ENCODE measurements at regions not wholly inside any gene's neighbourhood (a gene's known extent, or its start where the extent isn't known, plus 50 kb on each side); places are given as distances from the start of the nearest gene placed in this dataset.

- no peaks in the 10 kb centered on the region for H3K9me3 ChIP-seq (ENCODE audit: control extremely low read depth in 1 of 3, control insufficient read depth in 2 of 3, insufficient read depth in 1 of 3, low read length in 2 of 3)
- no peak overlapping the region for H3K27ac Mint-ChIP-seq
- H3K4me2 ChIP-seq (replicated peaks; ENCODE audit: low read depth, low read length, poor library complexity, severe bottlenecking): no peak overlapping the region
- ATAC-seq (ENCODE audit: low read depth) (no peak), DNase-seq (no peak)
- H3K9ac ChIP-seq (ENCODE audit: low read length): no peak overlapping the region
- no peak overlapping the region for H3K4me3 ChIP-seq (ENCODE audit: control extremely low read depth in 1 of 5, extremely low read depth in 1 of 5, insufficient read depth in 1 of 5, low read depth in 2 of 5, low read length in 4 of 5)
- H3K4me1 ChIP-seq (ENCODE audit: control insufficient read depth in 2 of 2, insufficient read depth in 2 of 2, low read length in 2 of 2): no peaks in the 10 kb centered on the region
- no peaks in the 10 kb centered on the region for H3K36me3 ChIP-seq (replicated peaks in 1 of 2; ENCODE audit: control extremely low read depth in 1 of 2, control insufficient read depth in 1 of 2, extremely low read depth in 1 of 2, insufficient read depth in 2 of 2, low read length in 1 of 2)
- H3K4me3 Mint-ChIP-seq: no peak overlapping the region
- no peaks in the 10 kb centered on the region for H3K27me3 ChIP-seq (replicated peaks in 1 of 4; ENCODE audit: control extremely low read depth in 1 of 4, control insufficient read depth in 3 of 4, insufficient read depth in 4 of 4, low read length in 3 of 4)
- peaks cover 3% of the 10 kb centered on the region for H3K27me3 Mint-ChIP-seq
- TF ChIP-seq, protein P1, sequence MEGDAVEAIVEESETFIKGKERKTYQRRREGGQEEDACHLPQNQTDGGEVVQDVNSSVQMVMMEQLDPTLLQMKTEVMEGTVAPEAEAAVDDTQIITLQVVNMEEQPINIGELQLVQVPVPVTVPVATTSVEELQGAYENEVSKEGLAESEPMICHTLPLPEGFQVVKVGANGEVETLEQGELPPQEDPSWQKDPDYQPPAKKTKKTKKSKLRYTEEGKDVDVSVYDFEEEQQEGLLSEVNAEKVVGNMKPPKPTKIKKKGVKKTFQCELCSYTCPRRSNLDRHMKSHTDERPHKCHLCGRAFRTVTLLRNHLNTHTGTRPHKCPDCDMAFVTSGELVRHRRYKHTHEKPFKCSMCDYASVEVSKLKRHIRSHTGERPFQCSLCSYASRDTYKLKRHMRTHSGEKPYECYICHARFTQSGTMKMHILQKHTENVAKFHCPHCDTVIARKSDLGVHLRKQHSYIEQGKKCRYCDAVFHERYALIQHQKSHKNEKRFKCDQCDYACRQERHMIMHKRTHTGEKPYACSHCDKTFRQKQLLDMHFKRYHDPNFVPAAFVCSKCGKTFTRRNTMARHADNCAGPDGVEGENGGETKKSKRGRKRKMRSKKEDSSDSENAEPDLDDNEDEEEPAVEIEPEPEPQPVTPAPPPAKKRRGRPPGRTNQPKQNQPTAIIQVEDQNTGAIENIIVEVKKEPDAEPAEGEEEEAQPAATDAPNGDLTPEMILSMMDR (IDR thresholded peaks at IDR 0.05): no peak
- TF ChIP-seq EZH2 (IDR thresholded peaks at IDR 0.05; ENCODE audit: borderline replicate concordance, insufficient read depth, low read depth, low read length, poor library complexity, severe bottlenecking): no peak
- ChIA-PET POLR2A (no interaction called here), CTCF (no interaction called here)
- no peaks in the 10 kb centered on the region for H3K9me3 Mint-ChIP-seq (ENCODE audit: insufficient read depth)
- H4K20me1 ChIP-seq (ENCODE audit: control insufficient read depth, insufficient read depth, low read length, poor library complexity, severe bottlenecking): no peaks in the 10 kb centered on the region
- WGBS (ENCODE audit: insufficient coverage): no CpG with 5 or more reads among the region's 1 CpG
- H2AFZ ChIP-seq (ENCODE audit: insufficient read depth, low read depth, low read length, poor library complexity, severe bottlenecking): no peak overlapping the region
- no peaks in the 10 kb centered on the region for H3K79me2 ChIP-seq (ENCODE audit: control insufficient read depth, insufficient read depth, low read length)
- H3K4me1 Mint-ChIP-seq: no peaks in the 10 kb centered on the region
- intact Hi-C loops (cut with micrococcal nuclease): no loop called here
- H3K27ac ChIP-seq (ENCODE audit: low read length in 2 of 2): no peak overlapping the region
Measured at GRCh38 chr2:223107825-223108224, 55.8 kb downstream of the KCNE4 start.

DNA sequence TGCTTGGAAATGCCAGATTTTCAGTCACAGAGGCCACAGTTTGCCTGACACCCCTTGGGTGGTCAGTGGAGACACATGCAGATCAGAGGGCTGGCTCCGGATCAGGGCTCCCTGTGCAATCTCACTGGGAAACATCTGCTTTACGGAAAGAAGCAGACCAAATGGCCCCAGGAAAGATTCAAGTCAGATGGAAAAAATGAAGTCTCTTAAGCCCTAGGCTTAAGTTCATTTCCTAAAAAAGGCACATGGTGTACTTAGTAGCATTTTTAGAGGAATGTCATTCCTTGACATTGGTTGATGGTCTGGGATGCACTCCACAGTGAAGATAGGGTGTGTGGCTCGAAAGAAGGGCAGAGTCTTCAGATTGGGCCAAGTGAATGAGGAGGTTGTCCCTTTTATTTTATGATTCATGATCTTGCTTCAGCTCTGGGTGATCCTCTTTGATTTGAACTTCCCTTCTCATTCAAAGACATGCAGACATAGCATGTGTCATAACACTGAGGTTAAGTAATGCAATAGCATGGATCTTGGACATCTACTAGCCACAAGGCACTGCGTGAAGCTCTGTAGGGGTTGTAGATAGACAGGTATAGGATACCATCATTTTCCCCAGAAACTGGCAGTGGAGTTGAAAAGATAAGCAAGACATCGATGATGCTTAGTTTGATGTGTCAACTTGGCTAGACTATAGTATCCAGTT is 56.5 kb downstream of the KCNE4 start:
- WGBS (ENCODE audit: insufficient coverage): 53% methylated on average over 3 of the region's 5 CpGs
- Histone ChIP-seq H3K4me2 (replicated peaks; ENCODE audit: low read depth, low read length, poor library complexity, severe bottlenecking) (no peak overlapping the region), H4K20me1 (ENCODE audit: control insufficient read depth, insufficient read depth, low read length, poor library complexity, severe bottlenecking) (no peaks in the 10 kb centered on the region), H3K9me3 (ENCODE audit: control extremely low read depth in 1 of 3, control insufficient read depth in 2 of 3, insufficient read depth in 1 of 3, low read length in 2 of 3) (no peaks in the 10 kb centered on the region), H3K27ac (ENCODE audit: low read length in 2 of 2) (no peak overlapping the region), H3K9ac (ENCODE audit: low read length) (no peak overlapping the region), H3K27me3 (replicated peaks in 1 of 4; ENCODE audit: control extremely low read depth in 1 of 4, control insufficient read depth in 3 of 4, insufficient read depth in 4 of 4, low read length in 3 of 4) (no peaks in the 10 kb centered on the region), H2AFZ (ENCODE audit: insufficient read depth, low read depth, low read length, poor library complexity, severe bottlenecking) (no peak overlapping the region), H3K4me3 (ENCODE audit: control extremely low read depth in 1 of 5, extremely low read depth in 1 of 5, insufficient read depth in 1 of 5, low read depth in 2 of 5, low read length in 4 of 5) (no peak overlapping the region), H3K36me3 (replicated peaks in 1 of 2; ENCODE audit: control extremely low read depth in 1 of 2, control insufficient read depth in 1 of 2, extremely low read depth in 1 of 2, insufficient read depth in 2 of 2, low read length in 1 of 2) (no peaks in the 10 kb centered on the region), H3K4me1 (ENCODE audit: control insufficient read depth in 2 of 2, insufficient read depth in 2 of 2, low read length in 2 of 2) (no peaks in the 10 kb centered on the region), H3K79me2 (ENCODE audit: control insufficient read depth, insufficient read depth, low read length) (no peaks in the 10 kb centered on the region)
- intact Hi-C loops (cut with micrococcal nuclease): no loop called here
- ATAC-seq (ENCODE audit: low read depth) (no peak), DNase-seq (no peak)
- ChIA-PET POLR2A (no interaction called here), CTCF (no interaction called here)
- TF ChIP-seq EZH2 (IDR thresholded peaks at IDR 0.05; ENCODE audit: borderline replicate concordance, insufficient read depth, low read depth, low read length, poor library complexity, severe bottlenecking): no peak
- TF ChIP-seq, protein P1 (IDR thresholded peaks at IDR 0.05): no peak
- Mint-ChIP-seq H3K9me3 (ENCODE audit: insufficient read depth) (no peaks in the 10 kb centered on the region), H3K27me3 (peaks cover 3% of the 10 kb centered on the region), H3K27ac (no peak overlapping the region), H3K4me3 (no peak overlapping the region), H3K4me1 (no peaks in the 10 kb centered on the region)

All from B cell (primary cell).